OCI-LY7 (cell line): ENCODE measurements at regions not wholly inside any gene's neighbourhood (a gene's known extent, or its start where the extent isn't known, plus 50 kb on each side); places are given as distances from the start of the nearest gene placed in this dataset.

Experiments
- EZH2phosphoT487 ChIP-seq: fragments of 200-600 bp; sonication (generic); IDR thresholded peaks from 2 replicates; pipeline ENCODE4 v1.6.1; 2018; ENCODE audit warnings: low read depth, borderline replicate concordance, mild to moderate bottlenecking, mixed run types, antibody characterized with exemption, low read length, moderate library complexity, mixed read lengths
- TF ChIP-seq, protein P1 (sequence below): fragments of 200-600 bp; sonication (generic); conservative IDR thresholded peaks from 2 replicates; pipeline ENCODE4 v1.5.1; 2014; ENCODE audit warnings: mild to moderate bottlenecking, antibody characterized with exemption, low read length, moderate library complexity, mixed read lengths

DNA sequence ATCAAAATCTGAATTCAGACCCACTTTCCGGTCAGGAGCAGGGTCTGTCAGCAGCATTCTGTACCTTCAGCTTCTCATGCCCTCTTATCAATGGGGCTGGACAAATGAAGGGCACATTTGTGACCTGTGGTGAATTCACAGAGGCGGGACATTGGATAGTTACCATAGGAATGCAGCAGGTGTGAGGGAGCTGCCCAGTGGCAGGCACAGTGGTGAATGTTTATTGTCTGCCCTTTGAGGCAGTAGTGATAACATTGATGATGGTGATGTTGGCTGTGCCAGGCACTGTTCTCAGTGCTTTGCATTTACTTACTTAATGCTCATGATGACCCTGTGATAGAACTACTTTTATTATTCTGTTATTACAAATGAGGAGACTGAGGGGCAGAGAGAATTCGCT lies 101.2 kb upstream of the KIT start:
- TF ChIP-seq, protein P1, sequence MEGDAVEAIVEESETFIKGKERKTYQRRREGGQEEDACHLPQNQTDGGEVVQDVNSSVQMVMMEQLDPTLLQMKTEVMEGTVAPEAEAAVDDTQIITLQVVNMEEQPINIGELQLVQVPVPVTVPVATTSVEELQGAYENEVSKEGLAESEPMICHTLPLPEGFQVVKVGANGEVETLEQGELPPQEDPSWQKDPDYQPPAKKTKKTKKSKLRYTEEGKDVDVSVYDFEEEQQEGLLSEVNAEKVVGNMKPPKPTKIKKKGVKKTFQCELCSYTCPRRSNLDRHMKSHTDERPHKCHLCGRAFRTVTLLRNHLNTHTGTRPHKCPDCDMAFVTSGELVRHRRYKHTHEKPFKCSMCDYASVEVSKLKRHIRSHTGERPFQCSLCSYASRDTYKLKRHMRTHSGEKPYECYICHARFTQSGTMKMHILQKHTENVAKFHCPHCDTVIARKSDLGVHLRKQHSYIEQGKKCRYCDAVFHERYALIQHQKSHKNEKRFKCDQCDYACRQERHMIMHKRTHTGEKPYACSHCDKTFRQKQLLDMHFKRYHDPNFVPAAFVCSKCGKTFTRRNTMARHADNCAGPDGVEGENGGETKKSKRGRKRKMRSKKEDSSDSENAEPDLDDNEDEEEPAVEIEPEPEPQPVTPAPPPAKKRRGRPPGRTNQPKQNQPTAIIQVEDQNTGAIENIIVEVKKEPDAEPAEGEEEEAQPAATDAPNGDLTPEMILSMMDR: no peak
- TF ChIP-seq EZH2phosphoT487: no peak
